Muscle of back (tissue), 3 donors: ENCODE measurements at regions not wholly inside any gene's neighbourhood (a gene's known extent, or its start where the extent isn't known, plus 50 kb on each side); places are given as distances from the start of the nearest gene placed in this dataset.

Source experiments
- DNase-seq, 3 donors: peaks; one replicate each; pipeline versions ENCODE4 v3.0.0 to v3.0.0-alpha.2; 2013

DNA sequence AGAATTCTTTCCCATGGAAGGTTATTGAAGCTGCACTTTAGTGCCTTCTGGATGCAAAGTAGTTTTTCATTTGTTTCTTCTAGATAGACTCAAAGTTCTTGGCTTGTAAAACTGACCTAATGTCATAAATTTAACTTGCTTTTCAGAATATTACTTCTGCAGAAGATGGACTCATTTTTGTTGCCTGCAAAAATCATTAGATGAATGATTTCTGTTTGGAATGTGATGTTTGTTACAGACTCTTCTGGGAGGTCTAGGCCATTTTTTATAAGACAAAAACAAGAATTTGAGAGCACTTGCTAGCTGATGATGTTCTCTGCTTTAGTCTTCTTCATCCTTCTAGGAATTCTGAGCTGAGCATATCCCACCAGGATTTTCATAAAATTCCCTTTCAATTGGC is 308.6 kb upstream of the GIMD1 start:
- peak in 2 of 3 donors; percentile 43 to 71 for DNase-seq

DNA sequence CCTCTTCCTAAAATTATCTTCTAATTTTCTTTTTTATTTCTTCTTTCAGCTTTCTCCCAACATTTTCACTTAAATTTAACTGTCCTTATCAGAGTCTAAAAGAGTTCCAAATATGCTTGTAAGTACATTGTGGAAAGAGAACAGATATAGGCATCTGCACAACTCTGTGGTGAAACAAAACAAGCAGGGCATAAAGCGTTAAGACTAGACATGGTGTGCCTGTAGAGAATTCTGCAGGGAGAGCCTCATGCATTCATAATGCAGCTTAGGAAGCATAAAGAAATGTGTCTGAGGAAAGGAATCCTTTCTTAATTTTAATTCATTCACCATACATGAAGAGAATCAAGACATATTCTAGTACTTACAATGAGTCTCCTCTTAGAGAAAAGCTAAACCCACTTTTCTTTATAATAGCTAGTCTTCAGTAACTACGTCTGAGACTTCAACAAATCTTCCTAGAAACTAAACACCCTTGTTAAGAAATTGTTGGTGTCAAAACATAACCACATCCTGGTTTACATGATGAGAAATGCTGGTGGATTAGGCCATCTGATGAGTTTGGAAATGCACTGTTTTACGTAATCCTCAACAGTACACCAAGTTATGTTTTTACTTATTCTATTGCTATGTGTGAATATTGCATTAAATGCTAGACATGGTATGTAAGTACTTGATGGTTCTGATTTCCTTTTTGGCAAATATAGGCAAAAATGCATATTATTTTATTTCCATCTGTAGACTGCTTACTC is 307.8 kb upstream of the GIMD1 start:
- peak; percentile 27 to 61 (median 50) for DNase-seq

DNA sequence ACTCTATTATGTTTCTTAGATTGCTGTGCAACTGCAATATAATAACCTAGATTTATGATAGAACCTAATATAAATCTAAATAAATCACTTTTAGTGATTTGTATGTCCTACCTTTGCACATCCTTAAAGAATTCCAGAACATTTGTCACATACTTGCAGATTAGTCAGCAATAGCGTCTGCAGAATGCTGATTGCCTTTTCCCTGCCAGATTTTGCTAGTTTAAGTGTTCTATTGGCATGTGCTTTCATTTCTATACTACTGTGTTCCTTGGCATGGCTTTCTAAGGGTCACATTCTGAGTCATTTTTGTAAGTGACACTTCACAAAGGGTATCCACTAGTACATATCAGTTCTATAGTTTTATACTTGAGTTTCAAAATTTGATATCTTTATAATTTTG is 303.1 kb upstream of the GIMD1 start:
- no peak for DNase-seq

DNA sequence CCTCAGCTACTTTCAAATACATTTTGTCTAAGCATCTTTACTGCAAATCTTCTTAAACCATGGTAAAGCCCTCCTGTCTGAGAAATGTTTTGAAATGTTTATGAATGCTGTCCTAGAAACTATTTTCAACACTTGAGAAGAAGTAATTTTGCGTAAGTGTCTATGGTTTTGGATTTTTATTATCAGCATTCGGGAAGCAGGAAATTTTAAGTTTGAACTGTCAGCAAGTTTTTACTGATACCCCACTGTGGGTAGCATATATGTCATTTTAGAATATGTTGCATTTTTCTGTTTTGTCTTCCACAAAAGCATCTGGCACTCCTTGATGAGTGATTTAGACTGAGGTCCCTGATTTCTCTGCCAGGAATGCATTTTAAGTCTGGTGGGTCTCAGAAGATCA is 302.4 kb upstream of the GIMD1 start:
- no peak for DNase-seq

DNA sequence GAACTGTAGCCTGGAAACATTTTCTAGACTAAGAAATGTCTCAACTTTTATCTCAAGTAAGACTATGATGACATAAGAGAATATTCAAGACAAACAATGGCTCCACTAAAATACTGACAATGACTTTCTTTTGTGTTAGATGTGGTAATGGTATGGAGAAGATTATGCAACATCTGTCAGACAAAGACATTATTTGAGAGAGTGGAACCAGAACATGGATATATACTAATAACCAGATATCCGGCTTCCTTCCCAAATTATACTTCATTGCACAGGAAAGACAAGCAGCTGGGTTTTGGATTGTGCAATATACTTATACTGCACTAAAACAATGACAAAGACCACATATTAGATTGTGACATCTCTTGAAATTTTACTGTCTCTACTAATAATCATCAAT is 290.8 kb upstream of the GIMD1 start:
- DNase-seq, result peak in 1 of 3 donors; percentile 32

DNA sequence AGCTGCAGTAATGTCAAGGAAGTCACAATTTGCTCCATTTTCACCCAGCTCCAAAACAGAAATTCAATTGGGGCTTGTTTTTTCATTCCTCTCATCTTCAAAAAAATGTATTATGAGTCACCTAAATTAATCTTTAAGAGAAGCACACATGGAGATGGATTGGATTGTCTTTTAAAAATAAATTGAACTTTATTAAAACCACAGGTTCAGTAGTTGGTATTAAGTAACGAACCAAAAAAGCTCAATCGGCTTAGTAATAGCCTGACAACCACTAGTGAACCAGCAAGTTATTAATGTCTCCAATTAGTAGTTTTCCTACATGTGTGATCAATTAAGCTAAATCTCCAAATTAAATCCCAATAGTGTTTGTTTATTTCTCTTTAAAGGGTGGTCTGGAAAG is 283.5 kb upstream of the GIMD1 start:
- DNase-seq, result no peak

DNA sequence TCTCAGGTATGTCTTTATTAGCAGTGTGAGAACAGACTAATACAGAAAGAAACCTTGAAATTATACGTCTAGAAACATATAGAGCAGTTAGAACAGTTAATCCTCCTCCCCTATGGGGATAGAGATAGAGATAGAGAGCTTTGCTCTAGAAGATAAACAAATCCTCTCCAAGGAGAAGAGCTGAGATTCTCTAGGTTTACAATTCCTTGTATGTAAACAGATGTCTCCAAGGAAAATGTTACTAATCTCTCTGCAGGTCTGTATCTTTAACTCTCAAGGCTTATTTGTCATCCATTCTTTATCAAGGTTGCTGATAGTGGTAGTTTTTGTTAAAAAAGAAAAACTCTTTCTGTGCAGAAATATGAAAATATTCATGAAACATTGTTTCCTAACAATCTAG is 282.1 kb upstream of the GIMD1 start:
- peak in 1 of 3 donors; percentile 11 for DNase-seq

DNA sequence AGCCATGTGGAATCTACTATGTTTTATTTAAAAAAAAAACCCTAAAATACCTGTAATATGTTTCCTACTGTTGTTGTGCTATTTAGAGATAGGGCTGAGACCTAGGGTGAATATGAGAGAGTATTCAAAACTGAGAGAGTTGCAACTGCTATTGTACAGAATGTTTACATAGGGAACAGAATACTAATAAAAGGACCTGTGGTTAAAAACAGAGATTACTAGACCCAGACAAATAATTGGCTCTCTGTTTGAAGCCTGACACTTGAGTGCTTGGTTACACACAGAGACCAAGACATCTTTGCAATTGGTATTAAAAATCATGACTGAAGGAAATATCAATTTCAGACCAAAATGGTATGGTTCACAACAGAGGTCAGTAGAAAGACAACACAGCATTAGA is 278.9 kb upstream of the GIMD1 start:
- no peak for DNase-seq

DNA sequence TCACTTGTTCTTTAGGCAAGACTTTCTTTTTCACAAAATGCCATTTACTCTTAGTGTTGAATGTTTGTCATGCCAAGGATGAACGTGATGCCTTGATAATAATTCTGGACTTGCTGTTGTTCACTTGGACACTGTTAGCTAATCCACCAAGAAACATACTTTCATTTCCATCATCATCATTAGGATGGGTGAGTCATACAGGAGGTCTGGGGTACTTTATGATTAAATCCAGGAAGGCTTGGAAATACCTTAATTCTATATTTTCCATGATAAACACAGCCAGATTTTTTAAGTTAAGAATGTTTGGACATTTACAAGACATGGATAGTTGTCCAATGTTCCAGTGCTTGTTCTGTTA is 260.7 kb upstream of the GIMD1 start:
- DNase-seq, result peak in 1 of 3 donors; percentile 24

DNA sequence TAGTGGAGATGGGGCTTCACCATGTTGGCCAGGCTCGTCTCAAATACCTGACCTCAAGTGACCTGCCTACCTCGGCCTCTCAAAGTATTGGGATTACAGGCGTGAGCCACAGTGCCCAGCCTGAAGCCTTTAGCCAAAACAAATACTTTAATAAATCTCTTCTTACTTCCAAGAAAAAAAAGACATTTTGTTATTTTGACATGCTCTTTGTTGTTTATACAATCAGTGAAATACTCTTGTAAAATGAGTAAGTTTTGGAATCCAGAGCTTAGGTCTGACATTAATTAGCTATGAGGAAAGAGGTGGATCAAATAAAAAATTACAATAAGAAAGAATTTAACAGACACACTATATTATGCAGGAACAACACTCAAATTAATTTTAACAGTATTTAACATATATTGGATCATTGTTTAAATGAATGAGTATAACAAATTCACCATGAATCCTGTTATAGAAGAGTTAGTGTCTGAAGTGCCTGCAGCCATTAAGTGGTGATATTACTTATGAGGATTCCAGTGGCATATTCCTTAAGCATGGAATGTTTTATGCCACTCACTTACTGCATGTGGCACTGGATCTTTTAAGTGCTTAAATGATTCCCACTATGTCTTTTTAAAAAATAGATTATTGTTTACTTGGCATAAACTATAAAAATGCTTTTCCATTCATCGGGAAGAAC is 260.1 kb upstream of the GIMD1 start:
- DNase-seq, result no peak

DNA sequence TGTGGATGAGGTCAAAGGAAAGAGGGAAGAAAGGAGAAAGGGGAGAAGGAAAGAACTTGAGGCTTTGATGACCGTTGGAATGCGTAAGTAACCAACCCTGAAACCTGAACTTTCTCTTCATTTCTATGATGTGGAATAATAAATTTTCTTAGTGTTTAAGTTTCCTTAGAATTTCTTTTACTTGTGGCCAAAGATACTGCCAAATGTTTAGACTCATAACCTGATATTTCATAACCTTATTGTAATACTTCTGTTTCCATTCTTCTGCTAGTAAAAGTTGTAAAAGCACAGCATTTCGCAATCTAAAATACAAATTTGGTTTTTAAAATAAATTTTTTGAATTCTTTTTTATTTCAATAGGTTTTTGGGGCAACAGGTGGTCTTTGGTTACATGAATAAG is 258.5 kb upstream of the GIMD1 start:
- no peak for DNase-seq

DNA sequence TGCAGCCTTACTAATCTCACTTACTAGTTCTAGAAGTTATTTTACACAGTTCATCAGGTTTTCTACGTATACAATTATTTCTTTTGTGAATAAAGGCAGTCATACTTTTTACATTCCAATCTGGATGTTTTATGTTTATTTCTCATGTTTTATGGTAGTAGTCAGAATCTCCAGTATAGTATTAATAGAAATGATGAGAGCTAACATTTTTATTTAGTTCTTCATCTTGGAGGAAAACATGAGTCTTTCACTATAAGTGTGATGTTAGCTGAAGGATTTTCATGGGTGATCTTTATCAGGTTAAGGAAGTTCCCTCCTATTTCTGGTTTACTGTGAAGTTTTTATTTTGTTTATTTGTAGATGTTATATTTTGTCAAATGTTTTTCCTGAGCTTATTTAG is 256.1 kb upstream of the GIMD1 start:
- no peak for DNase-seq

DNA sequence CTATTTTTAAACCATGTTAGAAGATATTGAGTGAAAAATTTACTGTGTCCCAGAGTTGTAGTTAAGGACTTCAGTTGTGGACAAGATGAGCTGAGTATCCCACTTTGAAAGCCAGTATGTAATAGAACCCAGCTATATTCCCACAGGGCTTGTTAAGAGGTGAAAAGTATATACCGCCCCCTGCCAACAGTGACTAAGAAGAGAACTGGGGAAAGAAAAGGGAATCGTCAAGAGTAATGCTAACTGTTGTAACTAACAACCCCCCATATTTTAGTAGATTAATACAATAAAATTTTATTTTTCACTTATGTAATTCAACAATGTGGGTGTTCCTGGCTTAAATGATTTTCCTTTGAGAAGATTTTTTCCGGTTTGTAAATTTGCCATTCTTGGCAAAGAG is 250.4 kb upstream of the GIMD1 start:
- peak in 2 of 3 donors; percentile 19 to 53 for DNase-seq

DNA sequence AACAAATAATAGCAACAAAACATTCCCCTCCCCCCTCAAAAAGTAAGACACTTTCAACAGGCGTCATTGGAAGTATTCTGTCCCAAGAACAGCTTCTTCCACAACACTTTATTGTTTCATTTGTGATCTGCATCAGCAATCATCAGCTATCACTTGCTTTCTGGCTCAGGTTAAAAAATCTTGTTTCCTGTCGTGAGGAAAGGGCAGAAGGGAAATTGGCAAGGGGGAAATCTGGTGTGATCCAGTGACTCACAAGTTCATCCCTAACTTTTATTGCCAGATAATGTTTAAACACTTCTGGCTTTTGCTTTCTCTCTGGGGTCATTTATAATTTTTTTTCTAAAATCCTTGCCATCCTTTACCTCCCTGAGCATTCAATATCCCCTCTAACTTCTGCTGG is 247.4 kb upstream of the GIMD1 start:
- DNase-seq, result peak in 1 of 3 donors; percentile 35

DNA sequence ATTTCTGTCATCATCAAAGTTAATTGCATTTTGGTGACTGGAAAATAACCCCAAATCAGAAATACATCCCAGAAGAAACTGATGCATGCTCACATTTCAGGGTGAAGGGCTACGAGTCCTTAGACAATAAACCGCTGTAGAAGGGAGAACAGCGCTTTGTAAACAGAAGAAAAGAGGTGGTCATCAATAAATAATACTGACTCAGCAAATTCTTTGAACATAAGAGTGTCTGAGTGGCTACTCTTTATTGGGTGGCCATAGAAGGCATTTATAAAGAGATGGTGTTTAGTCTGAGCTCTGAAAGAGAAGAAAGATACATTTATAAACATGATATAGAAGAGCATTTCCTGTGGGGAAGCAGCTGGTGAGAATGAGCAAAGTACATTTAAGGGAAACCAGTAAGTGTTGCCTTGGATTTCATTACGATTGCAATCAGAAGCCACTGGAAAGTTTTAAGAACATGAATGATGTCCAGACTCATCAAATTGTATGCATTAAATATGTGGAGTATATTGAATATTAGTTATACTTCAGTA is 246.9 kb upstream of the GIMD1 start:
- no peak for DNase-seq

DNA sequence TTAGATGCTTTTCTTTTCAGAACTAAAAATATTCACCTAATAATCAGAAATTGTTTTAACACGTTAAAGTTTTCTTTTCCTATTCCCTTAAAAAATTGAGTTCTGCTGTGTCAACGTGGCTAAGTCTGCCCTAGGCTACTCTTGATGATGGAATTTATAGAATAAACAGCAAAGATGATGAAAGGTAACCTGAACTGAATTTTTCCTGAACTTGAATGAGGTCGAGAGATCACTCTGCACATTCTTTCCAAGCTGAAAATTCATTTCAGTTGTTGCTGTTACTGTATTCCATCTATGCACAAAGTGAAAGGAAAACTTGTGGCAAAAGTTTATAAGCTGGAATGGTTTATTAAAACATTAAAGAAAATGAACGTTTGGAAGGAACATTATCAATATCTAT is 245.9 kb upstream of the GIMD1 start:
- DNase-seq, result peak; percentile 21 to 70 (median 28)

DNA sequence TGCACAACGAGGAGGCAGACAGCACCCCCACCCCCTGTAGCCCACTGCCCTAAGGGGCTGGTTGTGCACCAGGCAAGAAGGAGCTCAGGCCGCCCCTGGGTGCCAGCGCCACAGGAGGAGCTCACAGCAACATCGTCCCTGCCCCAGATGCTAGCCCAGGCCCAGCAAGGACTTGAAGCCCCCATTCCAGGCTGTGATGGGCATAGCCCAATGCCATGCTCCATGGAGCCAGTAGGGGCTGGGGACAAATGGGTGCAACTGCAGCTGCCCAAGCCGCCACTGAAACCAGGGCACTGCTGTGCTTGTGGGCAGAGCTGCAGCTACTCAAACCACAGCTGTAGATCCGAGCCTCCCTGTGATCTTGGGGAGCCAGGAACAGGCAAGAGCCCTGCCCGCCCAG is 241.3 kb upstream of the GIMD1 start:
- no peak for DNase-seq

DNA sequence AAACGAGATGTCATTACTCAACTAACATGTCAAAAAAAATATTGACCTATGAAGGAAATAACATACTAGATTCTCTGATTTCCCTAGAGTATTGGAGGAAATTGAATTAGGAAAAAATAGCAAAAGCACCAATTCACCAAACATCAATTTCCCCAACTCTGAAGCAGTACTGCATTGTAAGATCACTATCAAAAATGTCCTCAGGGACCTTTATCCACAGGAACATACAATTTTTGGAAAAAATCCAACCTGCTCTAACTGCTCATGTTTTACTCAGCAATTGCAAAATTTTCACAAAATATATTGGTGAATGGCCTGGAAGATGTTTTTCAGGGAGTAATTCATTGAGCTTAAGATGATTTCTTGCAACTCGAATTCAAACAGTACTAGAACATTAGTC is 239.0 kb upstream of the GIMD1 start:
- peak in 1 of 3 donors; percentile 19 for DNase-seq

DNA sequence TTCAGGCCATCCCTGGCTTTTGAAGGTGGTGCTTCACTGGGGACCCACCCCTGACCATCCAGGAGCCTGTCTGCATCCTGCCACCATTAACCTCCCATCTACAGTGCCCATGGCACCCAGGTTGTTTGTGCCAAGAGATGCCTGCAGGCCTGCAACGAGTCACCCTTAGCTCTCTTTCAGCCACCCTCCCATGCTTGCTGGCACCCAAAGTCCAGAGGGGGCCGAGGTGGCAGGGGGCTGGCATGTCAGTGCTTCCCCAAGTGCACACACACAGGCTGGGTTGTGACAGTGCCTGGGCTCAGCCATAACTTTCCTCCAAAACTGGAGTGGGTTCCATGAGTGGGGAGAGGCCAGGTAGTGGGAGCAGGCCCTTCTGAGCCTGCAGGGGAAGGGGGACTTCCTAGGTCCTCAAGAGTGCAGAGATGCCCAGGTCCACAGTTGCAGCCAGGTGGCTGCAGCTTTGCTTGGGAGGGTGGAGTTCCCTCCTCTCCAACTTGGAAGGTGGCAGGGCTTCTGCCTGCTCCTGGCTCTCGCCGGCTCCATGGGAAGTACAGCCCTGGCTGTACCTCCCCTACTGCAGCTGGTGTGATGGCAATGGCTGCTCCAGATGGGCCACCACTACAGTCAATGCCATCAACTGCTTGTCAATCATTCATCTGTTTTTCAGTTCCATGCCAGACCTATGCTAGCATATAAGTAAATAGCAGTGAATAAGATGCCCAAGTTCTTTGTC is 235.9 kb upstream of the GIMD1 start:
- DNase-seq, result no peak

DNA sequence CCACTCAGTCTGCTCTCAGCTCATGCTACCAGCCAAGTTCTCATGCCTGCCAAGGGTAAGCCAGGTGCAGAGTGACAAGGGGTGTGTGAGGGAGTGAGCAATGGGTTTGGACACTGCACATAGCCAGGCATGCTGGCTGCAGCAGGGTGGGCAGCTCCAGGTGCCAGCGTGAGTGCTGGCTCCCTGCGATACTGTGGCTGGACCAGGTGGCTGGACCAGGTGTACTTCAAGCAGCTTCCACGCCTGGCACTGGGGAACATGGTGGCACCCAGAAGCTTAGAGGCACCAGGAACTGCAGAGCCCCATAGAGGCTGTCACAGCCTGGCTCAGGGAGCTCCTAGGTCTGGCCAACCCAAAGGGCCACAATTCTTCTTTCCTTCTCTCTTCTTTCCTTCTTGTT is 234.9 kb upstream of the GIMD1 start:
- DNase-seq, result peak in 1 of 3 donors; percentile 9

DNA sequence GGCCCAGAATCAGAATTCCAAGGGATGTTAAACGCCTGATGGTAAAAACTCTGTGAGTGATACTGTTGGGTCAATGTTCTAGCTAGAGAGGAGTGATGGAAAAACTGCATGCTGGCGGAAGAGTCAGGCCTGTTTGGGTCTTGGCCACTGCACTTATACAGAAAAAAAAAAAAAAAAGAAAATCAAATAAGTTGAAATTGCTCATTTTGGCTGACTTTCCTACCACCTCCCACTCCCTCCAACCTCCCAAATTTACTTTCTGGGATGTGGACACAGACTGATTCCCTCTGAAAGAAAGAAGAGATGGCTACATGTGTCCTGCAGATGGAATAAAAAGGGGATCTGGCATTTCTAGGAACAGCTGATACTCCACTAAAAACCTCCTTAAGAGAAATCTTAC is 234.1 kb upstream of the GIMD1 start:
- DNase-seq, result peak; percentile 67 to 90 (median 77)

DNA sequence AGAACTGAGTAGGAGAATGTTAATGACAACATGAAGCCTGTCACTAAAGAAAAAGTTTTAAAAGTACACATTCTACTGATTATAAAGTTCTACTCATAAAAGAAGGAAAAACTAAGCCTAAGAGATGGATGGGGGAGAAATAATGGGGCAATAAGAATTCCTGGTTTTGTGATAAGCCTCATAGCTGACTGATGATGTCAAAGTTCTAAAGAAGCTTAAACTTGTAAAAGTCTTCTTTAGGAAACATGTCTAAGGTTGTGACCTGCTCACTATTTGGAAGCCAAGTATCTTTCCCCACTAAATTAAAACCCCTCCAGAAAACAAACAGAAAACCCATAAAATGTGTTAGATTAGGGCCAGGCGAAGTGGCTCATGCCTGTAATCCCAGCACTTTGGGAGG is 232.9 kb upstream of the GIMD1 start:
- DNase-seq, result no peak

DNA sequence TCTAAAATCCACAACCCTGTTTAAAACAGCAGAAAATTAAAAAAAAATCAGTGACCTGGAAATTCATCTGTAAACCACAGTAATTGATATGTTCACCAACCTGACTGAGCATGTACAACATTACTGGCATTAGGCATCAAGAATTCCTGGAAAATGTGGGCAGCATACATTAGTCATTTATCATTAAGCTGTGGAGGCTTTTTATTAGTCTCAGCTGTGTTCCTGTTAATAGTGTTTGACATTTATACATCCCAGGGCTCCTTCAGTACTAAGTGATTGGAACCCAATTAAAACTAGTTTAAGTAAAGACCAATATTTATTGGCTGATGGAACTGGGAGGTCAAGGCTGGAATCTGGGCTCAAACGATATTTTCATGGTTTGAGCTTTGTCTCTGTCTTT is 227.3 kb upstream of the GIMD1 start:
- DNase-seq, result no peak
